GM21576 (cell line): ENCODE measurements at regions not wholly inside any gene's neighbourhood (a gene's known extent, or its start where the extent isn't known, plus 50 kb on each side); places are given as distances from the start of the nearest gene placed in this dataset.
"Not testable (repeated sequence)": the region's sequence is repeated elsewhere in the genome, so short reads cannot be mapped to it uniquely, and the experiment has no call there.

Source experiments
- ATAC-seq: cut with Tn5 transposase; IDR thresholded peaks from one replicate; pipeline ENCODE4 v1.9.1; 2021; ENCODE audit warnings: mild to moderate bottlenecking, moderate library complexity; ENCODE audit not compliant: unreplicated experiment

DNA sequence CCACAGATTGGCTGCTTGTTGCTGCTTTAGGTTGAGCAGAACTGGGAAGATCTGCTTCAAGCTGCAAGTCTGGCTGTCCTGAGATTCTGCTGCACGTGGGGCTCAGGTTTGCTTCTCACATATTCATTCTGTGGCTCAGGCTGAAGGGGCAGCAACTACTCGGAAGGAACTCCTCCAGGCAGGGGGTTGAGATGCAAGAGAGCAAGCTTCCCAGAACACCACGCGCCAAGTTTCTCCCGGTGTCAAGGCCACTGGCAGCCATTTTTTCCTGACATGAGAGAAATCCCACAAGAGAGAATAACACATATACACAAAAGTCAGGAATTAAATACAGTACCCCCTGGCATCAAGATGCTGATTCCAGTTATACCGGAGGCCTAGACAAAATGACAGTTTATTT, 887.6 kb upstream of the SLC10A2 start:
- ATAC-seq = no peak

DNA sequence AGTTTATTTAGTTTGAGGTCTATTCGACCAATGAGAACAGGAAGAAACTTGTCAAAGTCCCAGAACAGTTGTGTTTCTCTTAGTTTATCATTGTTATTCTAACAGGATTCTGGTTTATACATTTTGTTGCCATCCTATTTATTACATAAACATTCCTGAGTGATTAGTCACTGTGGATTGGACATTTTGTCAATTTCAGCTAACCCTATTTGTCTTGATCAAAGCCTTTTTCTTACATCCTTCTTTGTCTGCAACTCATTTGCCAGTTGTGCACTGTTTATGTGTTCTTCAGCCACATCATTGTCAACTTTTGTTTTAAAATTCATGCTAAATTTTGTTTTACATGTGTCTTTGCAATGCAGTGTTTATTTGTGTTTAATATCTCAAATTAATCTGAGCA, 886.0 kb upstream of the SLC10A2 start:
- no peak for ATAC-seq

DNA sequence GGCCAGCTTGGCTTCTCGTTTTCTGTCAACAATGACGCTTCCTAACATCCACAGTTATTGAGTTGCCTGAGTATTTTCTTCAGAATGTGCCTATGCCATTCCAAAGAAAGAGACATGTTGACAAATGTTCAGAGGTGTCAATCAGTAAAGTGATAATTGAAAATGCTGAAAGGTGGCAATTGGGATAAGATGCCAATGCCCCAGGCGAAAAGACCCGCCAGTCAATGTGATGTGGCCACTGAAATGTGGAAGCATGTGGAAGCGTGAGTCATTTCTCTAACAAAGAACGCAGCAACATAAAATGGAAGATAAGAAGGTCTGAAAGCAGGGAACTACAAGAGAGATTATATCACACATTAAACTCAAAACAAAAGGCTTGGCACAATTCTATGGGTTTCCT, 882.2 kb upstream of the SLC10A2 start:
- no peak for ATAC-seq

DNA sequence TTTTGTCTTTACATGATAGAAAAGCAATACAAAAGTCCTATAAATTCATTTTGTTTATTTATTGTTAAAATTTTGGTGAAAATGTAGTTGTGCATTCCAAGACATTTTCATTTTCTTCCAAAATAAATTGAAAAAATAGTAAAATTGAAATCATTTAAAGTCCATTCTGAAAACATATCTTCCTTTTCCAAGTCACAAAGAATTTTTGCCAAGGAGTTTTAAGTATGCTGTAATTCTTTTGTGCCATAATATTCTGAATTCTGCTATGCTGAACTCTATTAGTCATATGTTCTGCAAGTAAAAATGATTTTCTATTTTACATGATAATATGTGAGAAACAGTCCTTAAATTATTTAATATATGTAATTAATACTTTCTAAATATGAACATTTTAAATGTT, 879.6 kb upstream of the SLC10A2 start:
- no peak for ATAC-seq

DNA sequence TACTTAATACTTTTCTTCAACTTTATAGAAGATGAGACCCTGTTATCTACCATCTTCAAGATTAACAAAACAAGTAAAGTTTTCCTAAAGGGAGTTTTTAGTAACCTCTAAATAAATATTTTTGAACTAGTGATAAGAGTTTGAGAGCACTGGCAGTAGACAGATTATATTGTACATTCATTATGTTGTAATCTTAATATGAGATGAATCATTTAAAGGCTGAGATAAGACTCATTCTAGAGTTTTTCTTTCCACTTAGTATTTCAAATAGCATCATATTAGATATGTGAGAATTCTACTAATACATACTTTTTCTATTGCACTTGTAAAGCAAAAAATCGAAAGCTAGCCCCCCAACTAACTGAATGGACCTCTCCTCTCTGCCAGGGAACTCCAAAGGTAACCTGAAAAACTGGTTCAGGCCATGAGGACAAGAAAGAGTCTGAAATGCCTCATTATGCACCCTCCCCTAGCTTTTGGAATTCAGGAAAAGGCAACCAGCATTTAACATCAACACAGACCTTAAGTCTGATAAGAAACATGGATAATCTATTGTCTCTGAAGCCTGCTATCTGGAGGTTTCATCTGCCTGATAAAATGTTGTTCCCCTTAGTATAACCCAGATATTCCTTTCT, 875.4 kb upstream of the SLC10A2 start:
- ATAC-seq = no peak

DNA sequence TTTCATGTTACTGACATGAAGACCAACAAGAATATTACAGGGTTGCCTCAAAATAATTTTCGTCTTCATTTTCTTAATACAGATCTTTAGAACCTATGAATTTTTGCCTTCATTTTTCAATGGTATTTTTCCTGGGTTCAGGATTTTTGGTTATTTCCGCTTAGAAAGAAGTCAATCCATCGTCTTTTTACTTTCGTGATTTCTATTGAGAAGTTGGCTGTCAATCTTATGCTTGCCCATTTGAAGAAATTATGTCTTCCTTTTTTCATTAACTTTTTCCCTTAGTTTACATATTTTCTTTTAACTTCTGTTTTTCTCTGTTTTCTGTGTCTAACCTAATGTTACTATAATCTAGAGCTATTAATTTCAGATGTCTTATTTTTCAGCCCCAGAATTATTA, 868.9 kb upstream of the SLC10A2 start:
- ATAC-seq = no peak

DNA sequence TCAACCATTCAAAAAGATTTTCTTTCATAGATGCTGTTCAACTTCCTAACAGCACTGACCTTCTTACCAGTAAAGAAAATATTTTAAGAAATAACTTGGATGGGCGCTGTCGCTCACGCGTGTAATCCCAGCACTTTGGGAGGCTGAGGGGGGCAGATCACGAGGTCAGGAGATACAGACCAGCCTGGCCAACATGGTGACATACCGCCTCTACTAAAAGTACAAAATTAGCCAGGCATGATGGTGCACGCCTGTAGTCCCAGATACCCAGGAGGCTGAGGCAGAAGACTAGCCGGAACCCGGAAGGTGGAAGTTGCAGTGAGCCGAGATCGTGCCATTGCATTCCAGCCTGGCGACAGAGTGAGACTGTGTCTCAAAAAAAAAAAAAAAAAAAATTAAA, 865.7 kb upstream of the SLC10A2 start:
- ATAC-seq = no peak

DNA sequence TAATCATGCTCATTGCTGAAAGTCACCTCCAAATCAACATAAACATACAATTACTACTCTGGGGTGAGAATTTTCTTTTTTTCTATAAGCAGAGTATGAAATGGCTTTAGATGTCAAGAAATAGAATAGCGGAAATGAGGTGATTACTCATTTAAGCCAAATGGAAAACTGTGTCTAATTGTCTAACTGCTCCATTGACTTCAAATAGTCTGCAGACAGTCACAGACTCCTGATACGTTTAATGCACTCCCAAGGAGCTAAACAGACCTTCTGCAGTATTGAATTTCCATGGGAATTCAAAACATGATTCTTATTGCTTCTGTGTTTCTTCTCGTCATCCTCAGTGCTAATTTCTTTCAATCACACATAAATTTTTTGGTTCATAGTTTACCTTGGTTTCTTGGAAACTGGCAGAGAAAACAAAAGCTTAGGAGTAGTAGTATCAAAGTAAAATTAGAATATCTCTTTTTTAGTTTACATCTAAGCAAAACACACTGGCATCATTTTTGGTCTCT, 865.2 kb upstream of the SLC10A2 start:
- ATAC-seq = no peak

DNA sequence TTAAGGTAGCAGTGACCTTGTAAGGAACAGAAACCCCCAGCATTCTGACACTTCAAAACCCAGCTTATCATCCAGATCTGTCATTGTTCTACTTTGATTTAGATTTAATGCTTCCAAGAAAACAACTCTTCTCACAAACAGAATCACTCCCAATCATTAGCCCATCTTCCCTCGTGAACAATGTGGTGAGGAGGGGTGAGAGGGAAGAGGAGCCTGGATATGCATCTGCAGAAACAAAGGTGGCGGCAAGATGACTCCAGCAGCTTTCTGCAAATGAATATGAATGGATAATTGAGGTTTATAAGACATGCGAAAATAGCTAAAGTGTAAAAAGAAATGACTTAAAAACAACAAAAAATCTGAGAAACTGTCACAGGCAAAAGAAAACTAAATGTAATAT, 859.9 kb upstream of the SLC10A2 start:
- no peak for ATAC-seq

DNA sequence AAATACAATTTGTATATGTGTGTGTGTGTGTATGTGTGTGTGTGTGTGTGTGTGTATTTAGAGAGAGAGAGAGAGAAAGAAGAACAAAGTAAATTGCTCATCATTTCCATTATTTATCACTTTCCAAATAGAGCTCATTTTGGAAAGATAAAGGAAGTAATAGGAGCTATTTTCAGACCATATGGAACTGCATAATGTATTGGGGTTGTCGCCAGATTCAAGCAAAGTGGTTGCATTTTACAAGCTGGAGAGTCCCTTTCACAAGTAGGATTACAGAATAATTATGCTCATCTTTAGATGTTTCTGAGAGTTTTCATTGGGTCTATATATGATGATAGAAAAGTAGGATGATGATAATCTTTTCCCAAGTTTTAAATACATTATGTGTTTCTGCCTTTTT, 842.7 kb upstream of the SLC10A2 start:
- ATAC-seq = no peak

DNA sequence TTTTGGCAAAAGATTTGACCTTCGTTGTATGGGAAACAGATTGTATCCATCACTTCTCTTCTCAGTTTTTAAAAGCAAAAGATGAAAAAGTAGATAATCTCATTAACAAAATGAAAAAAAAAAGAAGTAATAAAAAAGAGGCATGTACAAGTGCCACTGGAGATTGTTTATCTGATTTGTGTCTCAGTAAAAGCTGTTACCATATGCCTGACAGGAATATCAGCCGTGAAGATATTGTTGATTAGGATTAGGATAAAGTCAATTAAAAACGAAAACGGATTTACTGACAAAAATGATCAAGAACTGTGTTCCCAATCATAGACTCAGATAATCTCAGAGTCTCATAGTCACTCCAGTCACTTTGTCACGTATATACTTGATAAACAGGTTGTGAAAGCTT, 842.1 kb upstream of the SLC10A2 start:
- ATAC-seq = no peak

DNA sequence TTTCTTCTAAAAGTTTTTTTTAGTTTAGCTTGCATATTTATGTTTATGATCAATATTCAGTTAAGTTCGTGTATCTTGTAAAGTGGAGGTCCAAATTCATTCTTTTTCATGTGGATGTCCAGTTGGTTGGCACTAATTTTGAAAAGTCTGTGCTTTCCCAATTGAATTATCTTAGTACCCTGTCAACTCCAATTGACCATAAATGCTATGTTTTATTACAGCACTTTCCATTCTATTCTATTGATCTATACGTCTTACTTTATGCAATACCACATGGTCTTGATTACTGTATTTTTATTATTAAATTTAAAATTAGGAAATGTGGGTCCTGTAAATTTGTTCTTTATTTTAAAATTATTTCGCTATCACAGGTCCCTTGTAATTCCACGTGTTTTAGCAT, 837.6 kb upstream of the SLC10A2 start:
- no peak for ATAC-seq

DNA sequence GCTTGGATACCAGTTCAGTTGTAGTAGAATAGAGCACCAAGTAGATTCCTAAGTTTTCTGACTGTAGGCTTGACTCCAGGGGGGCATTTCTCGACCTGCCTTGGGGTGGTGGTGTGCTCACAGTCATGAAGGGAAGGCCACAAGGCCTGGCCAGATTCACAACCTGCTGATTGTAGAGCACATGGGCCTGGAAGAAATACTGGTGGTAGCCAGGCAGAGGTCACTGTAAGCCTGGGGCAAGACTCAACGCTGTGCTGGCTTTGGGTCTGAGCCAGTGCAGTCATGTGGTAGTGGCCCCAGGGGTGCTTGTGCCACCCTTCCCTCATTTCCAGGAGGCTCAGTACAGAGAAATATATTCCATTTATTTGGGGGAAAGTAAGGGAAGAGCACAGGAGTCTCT, 832.3 kb upstream of the SLC10A2 start:
- ATAC-seq = no peak

DNA sequence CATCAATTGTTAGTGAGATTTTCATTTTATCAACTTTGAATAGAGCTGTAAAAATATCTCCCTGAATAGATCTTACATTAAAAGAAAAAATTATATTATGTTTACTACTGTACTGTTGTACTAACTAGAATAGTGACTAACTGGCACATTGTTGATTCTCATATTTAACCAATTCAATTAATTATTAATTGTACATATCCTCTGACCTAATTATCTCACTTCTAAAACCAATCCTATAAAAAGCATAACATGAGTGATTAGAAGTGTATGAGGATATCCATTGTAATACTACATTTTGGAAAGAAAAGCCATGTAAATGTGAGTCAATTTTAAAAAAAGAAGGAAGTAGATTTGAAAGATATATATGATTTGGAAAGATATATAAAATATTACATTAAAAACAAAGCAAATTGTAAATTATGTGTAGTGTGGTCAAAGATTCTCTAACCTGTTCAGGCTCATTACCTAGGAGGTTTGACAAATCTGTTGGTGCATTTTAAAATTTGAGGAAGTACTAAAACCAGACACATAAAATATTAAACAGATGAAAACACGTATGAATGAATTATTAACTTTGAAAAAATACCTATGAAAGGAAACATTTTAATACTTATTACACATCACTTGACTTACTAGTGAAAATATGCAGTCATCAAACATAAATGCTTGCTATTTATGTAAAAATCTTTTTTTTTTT, 829.8 kb upstream of the SLC10A2 start:
- ATAC-seq = no peak

DNA sequence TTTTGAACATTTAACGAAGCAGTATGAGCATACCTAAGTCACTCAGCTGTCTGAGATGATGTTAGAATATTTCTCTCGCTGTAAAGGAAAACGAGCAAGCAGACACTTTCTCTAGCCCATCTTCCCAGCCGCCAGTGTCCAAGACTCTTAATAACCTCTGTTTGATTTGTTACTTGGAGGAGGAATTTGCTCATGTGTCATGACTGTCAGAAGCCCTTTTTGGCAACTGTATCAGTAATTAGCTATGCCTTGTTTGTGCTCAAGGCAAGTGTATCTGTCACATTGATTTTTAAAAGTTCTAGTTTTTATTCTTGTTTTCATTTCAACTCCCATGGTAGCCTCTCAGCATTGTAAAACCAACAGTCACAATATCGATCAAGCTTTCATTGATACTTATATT, 828.4 kb upstream of the SLC10A2 start:
- no peak for ATAC-seq

DNA sequence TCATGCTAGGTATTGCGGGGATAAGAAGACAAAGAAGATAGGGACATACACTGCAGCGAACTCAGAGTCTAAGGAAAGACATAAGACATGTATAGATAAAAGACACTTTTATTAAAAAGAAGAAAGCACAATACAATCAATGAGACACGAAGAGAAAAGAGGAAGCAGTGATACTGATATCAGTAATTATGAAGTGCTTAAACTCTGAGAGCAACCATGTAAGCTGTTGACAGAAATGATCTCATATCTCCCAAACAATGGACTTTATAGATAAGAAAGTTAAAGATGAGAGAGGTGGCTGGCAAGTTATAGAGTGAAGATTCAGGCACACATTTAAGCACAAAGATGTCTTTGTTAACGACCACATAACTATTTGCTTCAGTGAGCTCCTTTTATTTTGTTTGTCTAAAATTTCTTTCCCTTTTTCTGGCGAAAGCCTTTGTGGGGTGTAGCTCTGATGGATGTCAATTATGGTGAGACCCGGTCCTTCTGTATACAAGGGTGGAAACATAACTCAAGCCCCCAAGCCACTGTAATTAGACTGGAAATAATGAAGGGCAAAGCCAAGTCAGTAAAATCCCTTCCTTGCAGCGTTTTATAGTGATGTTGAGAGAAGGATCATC, 818.0 kb upstream of the SLC10A2 start:
- ATAC-seq = no peak

DNA sequence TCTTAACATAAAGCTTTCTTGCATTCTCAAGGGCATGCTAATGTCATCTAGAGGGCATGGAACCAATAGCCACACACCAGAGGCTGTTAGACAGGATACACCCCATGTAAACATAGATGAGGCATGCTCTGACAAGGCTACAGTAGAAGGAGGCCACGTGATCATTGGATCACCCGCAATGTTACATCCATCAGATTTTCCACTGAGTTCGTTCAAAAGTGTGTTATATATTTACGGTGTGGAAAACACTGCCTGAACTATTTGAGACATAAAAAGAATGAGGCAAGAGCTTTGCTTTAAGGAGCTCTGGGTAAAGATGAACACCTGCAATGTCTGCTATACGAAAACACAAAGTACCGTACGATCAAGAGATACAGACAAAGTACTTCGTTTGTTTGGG, 817.5 kb upstream of the SLC10A2 start:
- ATAC-seq = no peak

DNA sequence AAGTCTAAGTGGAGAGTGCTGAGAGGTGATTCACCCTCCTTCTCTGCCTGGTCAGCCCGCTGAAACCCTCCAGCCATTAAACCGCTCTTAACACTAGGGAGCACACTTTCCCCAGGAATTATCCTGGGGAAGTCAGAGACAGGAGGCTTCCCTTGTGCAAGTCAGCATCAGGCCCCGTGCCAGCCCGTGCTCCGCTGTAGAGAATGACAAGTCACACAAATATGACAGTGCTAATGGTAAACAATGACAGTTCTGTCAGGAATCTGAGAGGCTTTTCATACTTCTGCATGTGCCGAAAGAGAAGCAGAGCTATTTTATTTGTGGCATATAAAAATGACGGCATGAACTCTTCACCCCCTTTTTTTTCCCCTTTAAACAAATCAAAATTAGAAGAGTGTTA, 816.9 kb upstream of the SLC10A2 start:
- no peak for ATAC-seq

DNA sequence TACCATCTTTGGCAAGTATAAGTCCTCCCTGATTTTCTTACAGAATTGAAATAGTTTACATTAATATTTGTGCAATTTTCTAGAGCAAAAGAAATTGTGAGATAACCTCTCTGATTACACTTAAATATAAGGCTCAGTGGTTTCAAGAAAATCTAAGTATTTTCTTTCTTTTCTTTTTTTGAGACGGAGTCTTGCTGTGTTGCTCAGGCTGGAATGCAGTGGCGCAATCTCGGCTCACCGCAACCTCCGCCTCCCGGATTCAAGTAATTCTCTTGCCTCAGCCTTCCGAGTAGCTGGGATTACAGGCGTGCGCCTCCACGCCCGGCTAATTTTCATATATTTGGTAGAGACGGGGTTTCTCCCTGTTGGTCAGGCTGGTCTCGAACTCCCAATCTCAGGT, 813.9 kb upstream of the SLC10A2 start:
- ATAC-seq = not testable (repeated sequence)

DNA sequence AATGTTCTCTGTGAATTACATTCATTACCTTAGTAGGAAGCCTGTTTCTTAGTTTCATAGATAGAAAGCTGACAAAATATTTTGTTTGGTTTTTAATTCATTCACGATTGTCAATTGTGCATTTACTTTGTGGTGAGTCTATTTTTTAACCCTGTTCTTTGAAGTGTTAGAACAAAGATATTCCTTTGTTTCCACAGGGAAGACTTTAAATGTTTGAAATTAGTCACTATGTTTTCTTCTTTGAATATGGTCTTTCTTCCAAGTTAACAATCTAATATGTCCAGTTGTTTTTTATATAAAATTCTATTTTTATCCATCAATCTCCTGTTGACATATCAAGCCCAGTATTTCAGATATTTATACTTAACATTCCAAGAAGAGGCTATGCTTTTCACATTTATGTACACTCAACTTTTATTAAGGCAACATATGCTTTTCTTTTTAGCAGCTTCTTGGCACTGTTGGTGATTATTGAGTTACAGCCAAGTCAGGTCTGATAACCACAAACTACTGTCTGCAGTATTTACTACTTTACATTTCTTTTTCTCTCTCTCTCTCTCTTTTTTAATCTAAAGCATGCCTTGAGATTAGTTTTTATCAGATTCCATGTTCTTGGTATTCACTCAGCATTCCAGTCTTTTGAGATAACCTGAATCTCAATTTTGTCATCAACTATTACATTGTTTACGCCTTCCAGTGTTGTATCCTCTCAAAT, 812.8 kb upstream of the SLC10A2 start:
- ATAC-seq = no peak

DNA sequence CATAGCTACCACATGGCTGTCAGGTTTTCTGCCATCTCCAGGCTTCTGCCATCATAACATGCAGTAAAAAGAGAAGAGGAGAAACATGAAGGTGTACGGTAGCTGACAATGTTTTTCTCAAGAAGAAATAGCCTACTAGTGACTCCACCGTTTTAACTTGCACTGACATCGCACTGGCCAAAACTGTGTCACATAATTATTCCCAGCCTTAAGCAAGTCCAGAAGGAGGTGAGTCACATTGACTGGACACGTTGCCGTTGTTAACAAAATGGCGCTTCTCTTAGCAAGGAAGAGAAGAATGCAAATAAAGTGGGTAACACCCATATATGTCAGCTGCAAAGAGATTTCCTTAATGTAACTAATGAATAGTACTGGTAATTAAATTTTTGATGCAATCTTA, 810.4 kb upstream of the SLC10A2 start:
- no peak for ATAC-seq

DNA sequence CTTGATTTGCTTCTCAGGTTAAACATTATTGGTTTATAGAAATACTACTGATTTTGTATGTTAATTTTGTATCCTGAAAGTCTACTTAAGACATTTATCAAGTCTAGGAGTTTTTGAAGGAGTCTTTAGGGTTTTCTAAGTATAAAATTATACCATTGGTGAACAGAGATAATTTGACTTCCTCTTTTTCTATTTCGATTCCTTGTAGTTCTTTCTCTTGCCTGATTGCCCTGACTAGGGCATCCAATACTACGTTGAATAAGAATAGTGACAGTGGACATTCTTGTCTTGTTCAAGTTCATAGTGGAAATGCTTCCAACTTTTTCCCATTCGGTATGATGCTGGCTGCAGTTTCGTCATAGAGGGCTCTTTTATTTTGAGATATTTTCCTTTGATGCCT, 807.5 kb upstream of the SLC10A2 start:
- ATAC-seq = no peak
